AG09309 (cell line): ENCODE measurements at regions not wholly inside any gene's neighbourhood (a gene's known extent, or its start where the extent isn't known, plus 50 kb on each side); places are given as distances from the start of the nearest gene placed in this dataset.
A peak's percentile ranks its signal among the peaks of the same experiment; 100 is the strongest.
"Not testable (repeated sequence)": the region's sequence is repeated elsewhere in the genome, so short reads cannot be mapped to it uniquely, and the experiment has no call there.

Experiments
- DNase-seq: peaks from one replicate; pipeline ENCODE4 v3.0.0-alpha.2; 2010; ENCODE audit warnings: low read depth
- H3K4me3 ChIP-seq: 2 replicates; pipeline ENCODE4 v1.5.1; 2011; ENCODE audit warnings: mild to moderate bottlenecking, low read depth, low read length, moderate library complexity; ENCODE audit not compliant: control insufficient read depth
- TF ChIP-seq, protein P1 (sequence below): IDR thresholded peaks from 2 replicates; pipeline ENCODE4 v1.5.1; 2011; ENCODE audit warnings: mild to moderate bottlenecking, low read depth, low read length, inconsistent platforms; ENCODE audit not compliant: insufficient read depth, control insufficient read depth; ENCODE audit errors: missing control alignments

DNA sequence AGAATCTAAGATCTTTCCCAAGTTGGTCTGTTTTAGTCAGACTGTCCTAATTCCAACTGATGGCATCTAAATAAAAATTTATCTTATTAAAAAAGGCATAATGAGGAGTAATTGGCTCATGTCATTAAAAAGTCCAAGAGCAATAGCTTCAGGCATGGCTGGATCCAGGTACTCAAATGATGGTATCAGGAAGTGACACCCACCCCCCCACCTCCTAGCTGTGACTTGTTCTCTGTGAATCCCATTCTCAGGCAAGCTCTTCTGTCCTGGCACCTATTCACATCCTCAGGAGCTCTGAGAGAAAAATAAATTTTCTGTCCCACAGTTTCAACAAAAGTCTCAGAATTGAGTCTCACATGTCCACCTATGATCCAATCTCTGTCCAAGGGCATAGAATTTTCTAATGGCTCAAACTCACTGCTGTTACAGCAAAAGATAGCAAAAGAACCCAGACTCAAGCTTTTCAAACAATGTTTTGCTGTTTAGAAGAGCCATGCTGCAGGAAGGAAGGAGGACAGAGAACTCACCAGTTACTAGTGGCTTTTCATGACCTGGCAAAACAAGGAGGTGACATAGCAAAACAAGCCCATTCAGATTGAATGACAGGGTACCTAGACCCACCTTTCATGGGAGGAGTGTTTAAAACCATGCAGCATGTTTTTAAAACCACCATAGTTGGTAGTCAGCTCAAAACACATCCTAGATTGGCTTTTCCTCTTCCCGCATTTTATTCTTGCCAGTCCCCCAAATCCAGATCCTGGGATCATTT lies 496.1 kb downstream of the PREX1 start:
- DNase-seq = no peak
- H3K4me3 ChIP-seq = no peak overlapping the region
- TF ChIP-seq, protein P1, sequence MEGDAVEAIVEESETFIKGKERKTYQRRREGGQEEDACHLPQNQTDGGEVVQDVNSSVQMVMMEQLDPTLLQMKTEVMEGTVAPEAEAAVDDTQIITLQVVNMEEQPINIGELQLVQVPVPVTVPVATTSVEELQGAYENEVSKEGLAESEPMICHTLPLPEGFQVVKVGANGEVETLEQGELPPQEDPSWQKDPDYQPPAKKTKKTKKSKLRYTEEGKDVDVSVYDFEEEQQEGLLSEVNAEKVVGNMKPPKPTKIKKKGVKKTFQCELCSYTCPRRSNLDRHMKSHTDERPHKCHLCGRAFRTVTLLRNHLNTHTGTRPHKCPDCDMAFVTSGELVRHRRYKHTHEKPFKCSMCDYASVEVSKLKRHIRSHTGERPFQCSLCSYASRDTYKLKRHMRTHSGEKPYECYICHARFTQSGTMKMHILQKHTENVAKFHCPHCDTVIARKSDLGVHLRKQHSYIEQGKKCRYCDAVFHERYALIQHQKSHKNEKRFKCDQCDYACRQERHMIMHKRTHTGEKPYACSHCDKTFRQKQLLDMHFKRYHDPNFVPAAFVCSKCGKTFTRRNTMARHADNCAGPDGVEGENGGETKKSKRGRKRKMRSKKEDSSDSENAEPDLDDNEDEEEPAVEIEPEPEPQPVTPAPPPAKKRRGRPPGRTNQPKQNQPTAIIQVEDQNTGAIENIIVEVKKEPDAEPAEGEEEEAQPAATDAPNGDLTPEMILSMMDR = no peak

GRCh38 chr20:48329676-48330664 lies 497.8 kb downstream of the PREX1 start:
- no peak for DNase-seq

GRCh38 chr20:48329031-48329615 lies 498.7 kb downstream of the PREX1 start:
- TF ChIP-seq, protein P1 = no peak
- H3K4me3 ChIP-seq = no peak overlapping the region
- DNase-seq = no peak

More at GRCh38 chr20:48329676-48330664, 497.8 kb downstream of the PREX1 start:
- TF ChIP-seq, protein P1 = peak; percentile 9
- no peak overlapping the region for H3K4me3 ChIP-seq

DNA sequence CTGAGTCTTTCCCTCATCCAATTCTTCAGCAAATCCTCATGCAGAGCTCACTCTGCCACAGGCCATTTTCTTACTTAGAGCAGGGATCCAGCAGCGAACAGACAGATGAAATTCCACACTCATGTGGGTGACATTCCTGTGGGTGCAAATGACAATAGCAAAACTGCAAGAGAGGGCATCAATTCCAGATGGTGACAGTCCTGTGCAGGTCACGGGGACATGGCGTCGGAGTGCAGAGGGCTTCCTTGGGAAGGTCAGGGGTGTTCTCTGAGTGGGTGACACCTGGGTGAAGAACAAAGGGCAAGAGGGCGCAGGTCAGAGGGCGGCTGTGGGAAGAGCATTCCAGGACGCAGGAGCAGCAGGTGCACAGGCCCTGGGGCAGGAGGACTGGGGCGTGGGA lies 500.0 kb downstream of the PREX1 start:
- not testable (repeated sequence) for H3K4me3 ChIP-seq, DNase-seq

GRCh38 chr20:48326868-48327267 lies 500.9 kb downstream of the PREX1 start:
- DNase-seq = no peak
- TF ChIP-seq, protein P1 = no peak
- no peak overlapping the region for H3K4me3 ChIP-seq

- DNase-seq = no peak
- no peak overlapping the region for H3K4me3 ChIP-seq
- TF ChIP-seq, protein P1 = no peak
These were observed 501.4 kb downstream of the PREX1 start for GRCh38 chr20:48326434-48326691.

DNA sequence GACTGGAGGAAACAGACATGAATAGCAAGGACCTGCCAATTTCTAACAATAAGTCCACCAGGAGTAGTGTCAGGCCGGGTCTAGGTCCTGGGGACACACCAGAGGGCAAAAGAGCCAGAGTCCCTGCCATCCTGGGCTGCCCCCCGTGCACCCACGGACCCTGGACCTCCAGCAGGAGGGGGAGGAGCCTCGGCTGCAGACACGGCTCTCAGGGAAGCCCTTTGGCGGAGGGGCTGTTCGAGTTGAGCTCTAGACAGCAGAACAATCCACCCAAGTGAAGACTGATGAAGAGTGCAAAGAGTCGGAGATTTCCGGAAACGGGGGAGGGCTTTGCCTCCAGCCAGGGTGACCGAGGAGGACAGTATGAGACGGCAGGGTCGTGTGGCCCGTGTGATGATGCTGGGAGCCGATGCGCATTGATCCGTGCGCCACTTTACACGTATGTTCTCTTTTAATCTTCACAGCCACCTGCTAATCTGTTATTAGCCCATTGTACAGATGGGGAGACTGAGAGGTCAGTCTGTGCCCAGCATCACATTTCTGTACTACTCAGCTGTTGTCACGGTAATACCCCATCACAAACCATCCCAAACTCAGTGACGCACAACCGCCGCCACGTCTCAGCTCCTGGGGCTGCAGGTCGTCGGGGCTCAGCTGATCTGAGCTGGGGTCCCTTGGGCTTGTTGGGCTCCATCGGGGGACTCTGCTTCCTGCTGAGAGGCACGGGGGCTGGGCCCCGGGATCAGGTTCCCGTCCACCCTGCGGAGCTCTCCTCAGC lies 502.0 kb downstream of the PREX1 start:
- DNase-seq = no peak
- H3K4me3 ChIP-seq = no peak overlapping the region
- TF ChIP-seq, protein P1 = no peak
